GM20000 (cell line): ENCODE measurements at regions not wholly inside any gene's neighbourhood (a gene's known extent, or its start where the extent isn't known, plus 50 kb on each side); places are given as distances from the start of the nearest gene placed in this dataset.

ENCODE experiments used
- DNase-seq: peaks from one replicate; pipeline ENCODE4 v3.0.0; 2012; ENCODE audit warnings: low spot score
- TF ChIP-seq, protein P1 (sequence below): IDR thresholded peaks from 2 replicates; pipeline ENCODE4 v1.5.1; 2012; ENCODE audit warnings: mild to moderate bottlenecking, control low read depth; ENCODE audit errors: extremely low read depth, missing control alignments

DNA sequence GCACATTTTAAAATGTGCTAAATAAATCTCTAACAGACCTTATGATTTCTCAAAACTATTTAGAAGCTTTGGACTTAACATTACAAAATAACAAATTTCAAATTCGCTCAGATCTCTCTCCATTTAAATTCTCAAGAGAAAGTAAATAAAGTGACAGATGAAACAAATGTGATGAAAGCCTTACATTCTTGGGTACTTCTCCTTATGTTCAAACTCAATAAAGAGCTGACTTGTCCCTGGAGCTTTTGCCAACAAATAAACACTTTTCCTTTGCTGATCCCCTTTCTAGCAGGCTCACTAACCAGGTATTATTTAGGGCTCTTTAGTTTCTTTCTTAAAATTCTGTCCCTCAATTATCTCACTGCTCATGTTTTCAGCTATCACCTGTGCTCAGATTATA is 259.1 kb upstream of the ARPP21 start:
- DNase-seq = no peak
- TF ChIP-seq, protein P1, sequence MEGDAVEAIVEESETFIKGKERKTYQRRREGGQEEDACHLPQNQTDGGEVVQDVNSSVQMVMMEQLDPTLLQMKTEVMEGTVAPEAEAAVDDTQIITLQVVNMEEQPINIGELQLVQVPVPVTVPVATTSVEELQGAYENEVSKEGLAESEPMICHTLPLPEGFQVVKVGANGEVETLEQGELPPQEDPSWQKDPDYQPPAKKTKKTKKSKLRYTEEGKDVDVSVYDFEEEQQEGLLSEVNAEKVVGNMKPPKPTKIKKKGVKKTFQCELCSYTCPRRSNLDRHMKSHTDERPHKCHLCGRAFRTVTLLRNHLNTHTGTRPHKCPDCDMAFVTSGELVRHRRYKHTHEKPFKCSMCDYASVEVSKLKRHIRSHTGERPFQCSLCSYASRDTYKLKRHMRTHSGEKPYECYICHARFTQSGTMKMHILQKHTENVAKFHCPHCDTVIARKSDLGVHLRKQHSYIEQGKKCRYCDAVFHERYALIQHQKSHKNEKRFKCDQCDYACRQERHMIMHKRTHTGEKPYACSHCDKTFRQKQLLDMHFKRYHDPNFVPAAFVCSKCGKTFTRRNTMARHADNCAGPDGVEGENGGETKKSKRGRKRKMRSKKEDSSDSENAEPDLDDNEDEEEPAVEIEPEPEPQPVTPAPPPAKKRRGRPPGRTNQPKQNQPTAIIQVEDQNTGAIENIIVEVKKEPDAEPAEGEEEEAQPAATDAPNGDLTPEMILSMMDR = no peak

DNA sequence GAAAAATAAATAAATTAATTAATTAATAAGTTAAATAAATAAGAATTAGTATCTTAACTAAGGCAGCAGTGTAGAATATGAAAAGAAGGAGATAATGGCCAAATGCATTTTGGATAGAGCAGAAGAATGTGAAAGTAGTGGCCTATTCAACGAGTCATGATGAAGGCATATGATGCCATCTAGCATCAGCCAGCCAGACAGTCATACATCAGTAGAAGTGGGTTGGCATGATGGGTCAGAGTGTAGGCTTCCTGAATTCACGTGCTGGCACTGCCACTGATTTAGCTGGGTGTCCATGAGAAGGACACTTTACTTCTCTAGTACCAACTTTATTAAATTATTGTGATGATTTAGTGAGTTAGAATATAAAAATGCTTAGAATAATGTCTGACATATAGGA is 256.1 kb upstream of the ARPP21 start:
- TF ChIP-seq, protein P1 = no peak
- no peak for DNase-seq

DNA sequence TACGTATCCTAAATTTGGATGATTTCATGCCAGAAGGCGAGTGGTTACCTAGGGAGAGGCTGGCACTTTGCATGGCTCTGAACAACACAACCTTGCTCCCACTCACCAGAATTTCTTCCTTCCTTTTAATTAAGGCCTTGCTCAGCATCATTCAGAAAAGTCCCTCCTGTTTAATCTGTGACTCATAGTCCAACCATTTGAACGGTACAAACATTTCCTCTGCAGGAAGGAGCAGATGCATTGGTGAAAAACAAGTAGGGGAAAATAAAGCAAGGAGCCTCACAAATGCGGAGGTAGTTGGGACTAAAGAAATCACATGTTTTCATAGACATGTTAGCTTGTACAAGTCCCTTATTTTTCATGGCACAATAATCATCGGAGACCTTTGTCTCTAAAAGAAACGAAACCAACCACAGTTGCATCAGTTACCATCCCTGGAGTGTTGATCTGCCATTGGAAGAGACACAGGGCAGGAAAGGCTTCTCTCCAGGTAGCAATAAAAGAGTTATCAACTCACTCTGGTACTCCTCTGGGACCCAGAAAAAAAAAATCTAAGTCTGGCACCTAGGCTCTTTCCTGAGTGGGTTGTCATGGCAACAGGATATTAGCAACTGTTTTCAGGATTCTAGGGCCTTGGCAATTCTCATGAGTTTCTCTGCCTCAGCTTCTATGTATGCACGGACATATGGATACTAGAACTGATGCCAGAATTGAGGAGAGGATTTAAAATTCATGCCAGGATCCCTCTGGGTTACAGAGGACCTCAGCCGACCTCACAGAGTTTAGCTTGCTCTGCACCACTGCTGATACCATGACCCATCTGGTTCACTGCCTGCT is 255.4 kb upstream of the ARPP21 start:
- TF ChIP-seq, protein P1 = no peak
- no peak for DNase-seq

DNA sequence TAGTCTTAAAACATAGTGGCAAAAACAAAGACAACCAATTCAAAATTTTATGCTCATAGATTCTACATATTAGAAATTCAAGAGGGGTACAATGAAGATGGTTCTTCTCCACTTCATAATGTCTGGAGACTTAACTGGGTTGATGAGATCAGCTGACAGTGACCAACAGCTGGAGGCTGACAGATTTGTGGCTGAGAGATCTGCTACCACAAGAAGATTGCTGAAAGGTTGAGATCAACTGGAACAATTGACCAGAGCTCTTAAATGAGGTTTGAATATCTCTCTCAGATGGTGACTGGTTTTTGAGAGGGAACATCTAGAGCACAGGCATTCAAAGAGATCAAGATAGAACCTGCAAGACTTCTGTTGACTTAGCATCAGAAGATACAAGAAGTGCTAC is 254.1 kb upstream of the ARPP21 start:
- TF ChIP-seq, protein P1 = no peak
- DNase-seq = no peak

DNA sequence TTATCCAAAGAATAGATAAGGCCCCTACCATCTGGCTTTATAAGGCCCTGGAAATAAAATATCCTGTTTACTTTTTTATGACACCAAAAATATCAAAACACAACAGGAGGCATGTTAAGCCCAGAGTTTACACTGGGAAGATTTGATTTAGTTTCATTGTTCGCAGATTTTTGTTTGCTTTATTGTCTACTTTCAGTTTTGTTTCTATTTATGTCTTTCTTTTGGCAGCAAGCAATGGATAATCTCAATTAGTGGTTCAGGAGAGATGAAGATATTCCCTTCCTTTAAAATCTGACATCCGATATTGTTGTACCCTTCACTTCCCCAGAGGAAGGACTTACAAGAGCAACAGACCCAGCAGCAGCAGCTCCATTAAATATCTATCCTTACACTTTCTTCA is 249.4 kb upstream of the ARPP21 start:
- no peak for DNase-seq
- TF ChIP-seq, protein P1 = no peak

DNA sequence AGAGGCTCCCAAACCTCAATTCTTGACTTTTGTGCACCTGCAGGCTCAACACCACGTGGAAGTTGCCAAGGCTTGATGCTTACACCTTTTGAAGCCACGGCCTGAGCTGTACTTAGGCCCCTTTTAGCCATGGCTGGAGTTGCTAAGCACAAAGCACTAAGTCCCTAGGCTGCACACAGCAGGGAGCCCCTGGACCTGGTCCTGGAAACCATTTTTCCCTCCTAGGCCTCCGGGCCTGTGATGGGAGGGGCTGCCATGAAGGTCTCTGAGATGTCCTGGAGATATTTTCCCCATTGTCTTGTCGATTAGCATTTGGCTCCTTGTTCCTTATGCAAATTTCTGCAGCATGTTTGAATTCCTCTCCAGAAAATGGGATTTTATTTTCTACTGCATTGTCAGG is 247.1 kb upstream of the ARPP21 start:
- TF ChIP-seq, protein P1 = no peak
- DNase-seq = no peak

DNA sequence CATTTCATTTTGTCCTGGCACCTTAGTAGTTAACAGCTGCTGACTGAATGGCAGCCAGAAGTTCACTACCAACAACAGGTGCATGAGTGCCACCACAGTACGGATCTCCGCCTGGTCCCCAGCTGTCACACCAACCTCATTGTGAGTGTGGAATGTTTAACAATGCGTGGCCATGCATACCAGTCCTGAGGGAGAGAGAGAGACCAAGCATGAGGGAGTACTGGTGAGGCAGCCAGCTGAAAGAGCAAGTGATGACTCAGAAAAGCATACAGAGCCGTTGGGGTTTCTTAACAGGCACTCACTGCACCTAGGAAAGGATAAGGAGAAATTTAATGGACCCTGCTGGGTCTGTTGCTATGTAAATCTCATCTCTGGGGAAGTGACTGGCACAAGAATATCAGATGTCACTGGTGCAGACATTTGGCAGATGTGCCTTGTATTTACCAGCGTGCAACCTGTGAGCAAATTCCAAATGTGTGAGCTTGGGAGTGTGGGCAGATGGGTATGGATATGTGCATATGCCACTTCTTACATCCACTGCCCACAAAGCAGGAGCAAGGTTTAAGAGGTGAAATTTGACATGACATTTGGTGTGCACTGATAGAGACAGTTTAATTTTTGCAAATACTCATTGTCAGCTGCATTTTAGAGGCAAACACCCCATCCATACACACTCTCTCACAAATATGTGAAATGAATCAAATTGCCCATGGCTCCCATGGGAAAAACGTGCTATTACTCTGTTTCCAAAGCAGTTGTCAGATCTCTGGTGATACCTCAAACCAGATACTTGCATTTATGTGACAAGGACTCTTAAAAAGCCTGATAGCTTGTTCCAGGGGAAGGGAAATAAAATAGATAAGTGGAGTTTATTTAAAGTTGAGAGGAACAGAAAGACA is 245.2 kb upstream of the ARPP21 start:
- TF ChIP-seq, protein P1 = no peak
- DNase-seq = no peak
